ENCODE measurements at regions not wholly inside any gene's neighbourhood (a gene's known extent, or its start where the extent isn't known, plus 50 kb on each side); places are given as distances from the start of the nearest gene placed in this dataset.
A peak's percentile ranks its signal among the peaks of the same experiment; 100 is the strongest.

GRCh38 chr12:39176356-39176755, 266.6 kb downstream of the KIF21A start:
- Histone ChIP-seq H2AFZ (ENCODE audit: insufficient read depth, low read length, poor library complexity) (no peak overlapping the region), H3K4me2 (ENCODE audit: low read length) (no peak overlapping the region), H2BK120ac (ENCODE audit: insufficient read depth, low read length, poor library complexity) (no peak overlapping the region), H3K9ac (ENCODE audit: low read length) (no peak overlapping the region), H3K4me3 (ENCODE audit: low read depth, low read length) (no peak overlapping the region), H3K36me3 (ENCODE audit: control insufficient read depth in 1 of 2, insufficient read depth in 2 of 2, low read length in 2 of 2) (no peaks in the 10 kb centered on the region), H3K14ac (ENCODE audit: low read length) (no peak overlapping the region), H2BK12ac (ENCODE audit: low read length) (no peak overlapping the region), H2BK5ac (ENCODE audit: low read depth, low read length, poor library complexity) (no peak overlapping the region), H4K12ac (ENCODE audit: low read depth, low read length) (no peak overlapping the region), H3K79me2 (ENCODE audit: control insufficient read depth, insufficient read depth, low read length, poor library complexity) (no peaks in the 10 kb centered on the region), H3K79me1 (ENCODE audit: low read length) (no peaks in the 10 kb centered on the region), H2AK5ac (ENCODE audit: low read length) (no peak overlapping the region), H3K23ac (ENCODE audit: low read length) (no peak overlapping the region), H4K8ac (ENCODE audit: low read depth, low read length) (no peak overlapping the region), H3K27ac (ENCODE audit: low read depth, low read length) (no peak overlapping the region), H4K91ac (ENCODE audit: low read depth, low read length) (no peak overlapping the region), H3K27me3 (ENCODE audit: insufficient read depth, low read length) (no peaks in the 10 kb centered on the region), H3K9me3 (ENCODE audit: insufficient read depth, low read depth, low read length) (no peaks in the 10 kb centered on the region), H3K4ac (ENCODE audit: low read depth, low read length) (no peak overlapping the region), H3K4me1 (ENCODE audit: control insufficient read depth in 1 of 2, insufficient read depth in 2 of 2, low read length in 2 of 2) (no peaks in the 10 kb centered on the region), H3K18ac (ENCODE audit: low read length) (no peak overlapping the region)
- peak in 1 of 2 donors; percentile 55 for DNase-seq

GRCh38 chr12:39173726-39174125, 268.3 kb upstream of the CPNE8 start:
- Histone ChIP-seq H2BK12ac (ENCODE audit: low read length) (no peak overlapping the region), H3K4me3 (ENCODE audit: low read depth, low read length) (no peak overlapping the region), H4K12ac (ENCODE audit: low read depth, low read length) (no peak overlapping the region), H3K79me2 (ENCODE audit: control insufficient read depth, insufficient read depth, low read length, poor library complexity) (no peaks in the 10 kb centered on the region), H3K27me3 (ENCODE audit: insufficient read depth, low read length) (no peaks in the 10 kb centered on the region), H3K9ac (ENCODE audit: low read length) (no peak overlapping the region), H4K8ac (ENCODE audit: low read depth, low read length) (no peak overlapping the region), H3K4me1 (ENCODE audit: control insufficient read depth in 1 of 2, insufficient read depth in 2 of 2, low read length in 2 of 2) (no peaks in the 10 kb centered on the region), H4K91ac (ENCODE audit: low read depth, low read length) (no peak overlapping the region), H3K14ac (ENCODE audit: low read length) (no peak overlapping the region), H2BK5ac (ENCODE audit: low read depth, low read length, poor library complexity) (no peak overlapping the region), H3K27ac (ENCODE audit: low read depth, low read length) (no peak overlapping the region), H2BK120ac (ENCODE audit: insufficient read depth, low read length, poor library complexity) (no peak overlapping the region), H3K18ac (ENCODE audit: low read length) (no peak overlapping the region), H2AFZ (ENCODE audit: insufficient read depth, low read length, poor library complexity) (no peak overlapping the region), H3K36me3 (ENCODE audit: control insufficient read depth in 1 of 2, insufficient read depth in 2 of 2, low read length in 2 of 2) (no peaks in the 10 kb centered on the region), H3K4me2 (ENCODE audit: low read length) (no peak overlapping the region), H3K9me3 (ENCODE audit: insufficient read depth, low read depth, low read length) (no peaks in the 10 kb centered on the region), H3K23ac (ENCODE audit: low read length) (no peak overlapping the region), H3K4ac (ENCODE audit: low read depth, low read length) (no peak overlapping the region), H2AK5ac (ENCODE audit: low read length) (no peak overlapping the region), H3K79me1 (ENCODE audit: low read length) (no peaks in the 10 kb centered on the region)
- DNase-seq = no peak
- WGBS (ENCODE audit: extremely low coverage, insufficient coverage, insufficient read length) = no CpG with 5 or more reads among the region's 2 CpGs

GRCh38 chr12:39165338-39165737, 259.9 kb upstream of the CPNE8 start:
- no peak overlapping the region for H2BK5ac ChIP-seq (ENCODE audit: low read depth, low read length, poor library complexity)
- H3K9me3 ChIP-seq (ENCODE audit: insufficient read depth, low read depth, low read length) = no peaks in the 10 kb centered on the region
- H3K23ac ChIP-seq (ENCODE audit: low read length) = no peak overlapping the region
- H2BK12ac ChIP-seq (ENCODE audit: low read length) = no peak overlapping the region
- H3K4ac ChIP-seq (ENCODE audit: low read depth, low read length) = no peak overlapping the region
- no peak overlapping the region for H4K12ac ChIP-seq (ENCODE audit: low read depth, low read length)
- H4K8ac ChIP-seq (ENCODE audit: low read depth, low read length) = no peak overlapping the region
- no peak overlapping the region for H4K91ac ChIP-seq (ENCODE audit: low read depth, low read length)
- DNase-seq = no peak
- H2AFZ ChIP-seq (ENCODE audit: insufficient read depth, low read length, poor library complexity) = no peak overlapping the region
- no peak overlapping the region for H3K9ac ChIP-seq (ENCODE audit: low read length)
- H3K4me1 ChIP-seq (ENCODE audit: control insufficient read depth in 1 of 2, insufficient read depth in 2 of 2, low read length in 2 of 2) = no peaks in the 10 kb centered on the region
- H3K27ac ChIP-seq (ENCODE audit: low read depth, low read length) = no peak overlapping the region
- no peak overlapping the region for H2AK5ac ChIP-seq (ENCODE audit: low read length)
- H3K36me3 ChIP-seq (ENCODE audit: control insufficient read depth in 1 of 2, insufficient read depth in 2 of 2, low read length in 2 of 2) = no peaks in the 10 kb centered on the region
- H3K14ac ChIP-seq (ENCODE audit: low read length) = no peak overlapping the region
- no peak overlapping the region for H3K4me2 ChIP-seq (ENCODE audit: low read length)
- no peak overlapping the region for H2BK120ac ChIP-seq (ENCODE audit: insufficient read depth, low read length, poor library complexity)
- no peaks in the 10 kb centered on the region for H3K27me3 ChIP-seq (ENCODE audit: insufficient read depth, low read length)
- no peaks in the 10 kb centered on the region for H3K79me1 ChIP-seq (ENCODE audit: low read length)
- no peak overlapping the region for H3K18ac ChIP-seq (ENCODE audit: low read length)
- no peaks in the 10 kb centered on the region for H3K79me2 ChIP-seq (ENCODE audit: control insufficient read depth, insufficient read depth, low read length, poor library complexity)
- no peak overlapping the region for H3K4me3 ChIP-seq (ENCODE audit: low read depth, low read length)

GRCh38 chr12:39161465-39162085, 256.2 kb upstream of the CPNE8 start:
- Histone ChIP-seq H3K23ac (ENCODE audit: low read length) (no peak overlapping the region), H3K4me1 (ENCODE audit: control insufficient read depth in 1 of 2, insufficient read depth in 2 of 2, low read length in 2 of 2) (no peaks in the 10 kb centered on the region), H2AK5ac (ENCODE audit: low read length) (no peak overlapping the region), H3K27ac (ENCODE audit: low read depth, low read length) (no peak overlapping the region), H3K4me3 (ENCODE audit: low read depth, low read length) (no peak overlapping the region), H4K8ac (ENCODE audit: low read depth, low read length) (no peak overlapping the region), H3K27me3 (ENCODE audit: insufficient read depth, low read length) (no peaks in the 10 kb centered on the region), H4K12ac (ENCODE audit: low read depth, low read length) (no peak overlapping the region), H2AFZ (ENCODE audit: insufficient read depth, low read length, poor library complexity) (no peak overlapping the region), H2BK5ac (ENCODE audit: low read depth, low read length, poor library complexity) (no peak overlapping the region), H3K79me2 (ENCODE audit: control insufficient read depth, insufficient read depth, low read length, poor library complexity) (no peaks in the 10 kb centered on the region), H2BK120ac (ENCODE audit: insufficient read depth, low read length, poor library complexity) (no peak overlapping the region), H3K79me1 (ENCODE audit: low read length) (no peaks in the 10 kb centered on the region), H3K9ac (ENCODE audit: low read length) (no peak overlapping the region), H4K91ac (ENCODE audit: low read depth, low read length) (no peak overlapping the region), H3K14ac (ENCODE audit: low read length) (no peak overlapping the region), H3K9me3 (ENCODE audit: insufficient read depth, low read depth, low read length) (no peaks in the 10 kb centered on the region), H3K4ac (ENCODE audit: low read depth, low read length) (no peak overlapping the region), H2BK12ac (ENCODE audit: low read length) (no peak overlapping the region), H3K4me2 (ENCODE audit: low read length) (no peak overlapping the region), H3K18ac (ENCODE audit: low read length) (no peak overlapping the region), H3K36me3 (ENCODE audit: control insufficient read depth in 1 of 2, insufficient read depth in 2 of 2, low read length in 2 of 2) (no peaks in the 10 kb centered on the region)
- DNase-seq = peak in 1 of 2 donors; percentile 40
- no CpG with 5 or more reads among the region's 4 CpGs for WGBS (ENCODE audit: extremely low coverage, insufficient coverage, insufficient read length)
